ENCODE measurements at regions not wholly inside any gene's neighbourhood (a gene's known extent, or its start where the extent isn't known, plus 50 kb on each side); places are given as distances from the start of the nearest gene placed in this dataset.
"Not testable (repeated sequence)": the region's sequence is repeated elsewhere in the genome, so short reads cannot be mapped to it uniquely, and the experiment has no call there.

DNA sequence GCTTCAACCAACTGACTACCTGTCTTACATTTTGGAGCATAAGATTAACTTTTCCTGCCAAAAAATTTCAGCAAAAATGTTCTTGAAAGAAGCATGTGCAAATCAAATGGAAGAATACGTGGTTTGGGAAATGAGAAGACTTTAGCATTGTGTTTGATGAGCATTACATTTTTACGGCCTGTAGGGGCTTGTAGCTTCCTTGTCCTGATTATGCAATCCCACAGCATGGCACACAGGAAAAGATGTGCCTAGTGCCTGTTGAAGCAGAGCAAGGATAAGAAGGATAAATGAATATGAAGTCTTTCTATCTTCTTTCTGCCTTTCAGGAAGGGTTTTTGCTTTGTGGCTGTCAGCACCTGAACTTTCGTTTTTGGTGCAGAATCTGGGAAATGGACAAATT lies 134.1 kb upstream of the PALS2 start:
- TF ChIP-seq, protein P1, sequence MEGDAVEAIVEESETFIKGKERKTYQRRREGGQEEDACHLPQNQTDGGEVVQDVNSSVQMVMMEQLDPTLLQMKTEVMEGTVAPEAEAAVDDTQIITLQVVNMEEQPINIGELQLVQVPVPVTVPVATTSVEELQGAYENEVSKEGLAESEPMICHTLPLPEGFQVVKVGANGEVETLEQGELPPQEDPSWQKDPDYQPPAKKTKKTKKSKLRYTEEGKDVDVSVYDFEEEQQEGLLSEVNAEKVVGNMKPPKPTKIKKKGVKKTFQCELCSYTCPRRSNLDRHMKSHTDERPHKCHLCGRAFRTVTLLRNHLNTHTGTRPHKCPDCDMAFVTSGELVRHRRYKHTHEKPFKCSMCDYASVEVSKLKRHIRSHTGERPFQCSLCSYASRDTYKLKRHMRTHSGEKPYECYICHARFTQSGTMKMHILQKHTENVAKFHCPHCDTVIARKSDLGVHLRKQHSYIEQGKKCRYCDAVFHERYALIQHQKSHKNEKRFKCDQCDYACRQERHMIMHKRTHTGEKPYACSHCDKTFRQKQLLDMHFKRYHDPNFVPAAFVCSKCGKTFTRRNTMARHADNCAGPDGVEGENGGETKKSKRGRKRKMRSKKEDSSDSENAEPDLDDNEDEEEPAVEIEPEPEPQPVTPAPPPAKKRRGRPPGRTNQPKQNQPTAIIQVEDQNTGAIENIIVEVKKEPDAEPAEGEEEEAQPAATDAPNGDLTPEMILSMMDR (IDR thresholded peaks at IDR 0.05), result not testable (repeated sequence)
- TF ChIP-seq POLR2A (IDR thresholded peaks at IDR 0.05), result not testable (repeated sequence)
